A549 (cell line): ENCODE measurements at regions not wholly inside any gene's neighbourhood (a gene's known extent, or its start where the extent isn't known, plus 50 kb on each side); places are given as distances from the start of the nearest gene placed in this dataset.

ENCODE experiments used
- ATAC-seq, 2 experiments: fragments of 200-7000 bp in 1 of 2; fragments of >200 bp in 1 of 2; cut with Nextera tagmentation in 1 of 2; cut with Tn5 transposase in 1 of 2; 3 replicates each; pipeline versions ENCODE4 v1.8.0 to v1.9.1; 2018 to 2020; ENCODE audit warnings: mild to moderate bottlenecking in 1 of 2, moderate library complexity in 1 of 2
- CTCF ChIA-PET: fragments of 300-600 bp; sonication (Branson Sonifier 250); formaldehyde crosslinking; extraction: SDS; loops from one replicate; lab custom pipeline; 2021; ENCODE audit warnings: antibody characterized with exemption, inconsistent platforms; lab: Yijun Ruan, JAX
- POLR2A ChIA-PET: fragments of 350-600 bp; formaldehyde crosslinking; extraction: SDS; loops from one replicate; lab custom pipeline; 2021; ENCODE audit warnings: antibody characterized with exemption, inconsistent platforms; lab: Yijun Ruan, JAX
- DNase-seq, 2 experiments: peaks; one replicate each; pipeline versions ENCODE4 v3.0.0 to v3.0.0-alpha.2; 2011 to 2016; ENCODE audit warnings: low read depth in 1 of 2, low spot score in 1 of 2
- FAIRE-seq: peaks from 2 replicates; lab custom pipeline; 2011; peaks lifted over from hg19 to GRCh38; lab: Jason Lieb, UNC
- H3K27ac ChIP-seq, 2 experiments: fragments of >200 bp; sonication (Bioruptor Twin); formaldehyde crosslinking; 3 replicates each; pipeline ENCODE4 v1.5.1; 2016 to 2017
- H3K4me1 ChIP-seq: fragments of >200 bp; sonication (Bioruptor Twin); formaldehyde crosslinking; 3 replicates; pipeline ENCODE4 v1.6.1; 2016
- H3K4me2 ChIP-seq: fragments of >200 bp; sonication (Bioruptor Twin); formaldehyde crosslinking; 3 replicates; pipeline ENCODE4 v1.6.1; 2016
- H3K4me3 ChIP-seq: fragments of >200 bp; sonication (Bioruptor Twin); formaldehyde crosslinking; 3 replicates; pipeline ENCODE4 v1.5.1; 2016
- H3K9me3 ChIP-seq: fragments of >200 bp; sonication (Bioruptor Twin); formaldehyde crosslinking; 3 replicates; pipeline ENCODE4 v1.6.1; 2016
- BHLHE40 ChIP-seq: IDR thresholded peaks from 2 replicates; pipeline ENCODE4 v1.6.1; 2012; ENCODE audit warnings: low read depth, low read length, inconsistent platforms
- CBX2 ChIP-seq: fragments of 200-600 bp; sonication (generic); IDR thresholded peaks from 2 replicates; pipeline ENCODE4 v1.6.1; 2016; ENCODE audit warnings: low read depth, mild to moderate bottlenecking, borderline replicate concordance
- CBX8 ChIP-seq: fragments of 200-600 bp; sonication (generic); IDR thresholded peaks from 2 replicates; pipeline ENCODE4 v1.6.1; 2016
- CEBPB ChIP-seq, 2 experiments: fragments of >200 bp in 1 of 2; sonication (Bioruptor Twin) in 1 of 2; formaldehyde crosslinking in 1 of 2; IDR thresholded peaks; 2 replicates each; pipeline ENCODE4 v1.6.1; 2012 to 2016
- E2F6 ChIP-seq: IDR thresholded peaks from 2 replicates; pipeline ENCODE4 v1.6.1; 2012; ENCODE audit warnings: low read depth, borderline replicate concordance
- EHF ChIP-seq: fragments of 250-450 bp; sonication (Bioruptor Pico); IDR thresholded peaks from 2 replicates; pipeline ENCODE4 v1.5.0; 2020; ENCODE audit warnings: mild to moderate bottlenecking
- ELK1 ChIP-seq: fragments of 150-350 bp; IDR thresholded peaks from 2 replicates; pipeline ENCODE4 v1.6.1; 2014; ENCODE audit warnings: low read depth, mild to moderate bottlenecking, low read length
- ESRRA ChIP-seq: fragments of 150-350 bp; IDR thresholded peaks from 2 replicates; pipeline ENCODE4 v1.6.1; 2014; ENCODE audit warnings: mild to moderate bottlenecking, low read length, borderline replicate concordance
- FOSL2 ChIP-seq, 2 experiments: fragments of 450-650 bp in 1 of 2; fragments of >200 bp in 1 of 2; sonication (Bioruptor Twin) in 1 of 2; formaldehyde crosslinking; IDR thresholded peaks; 2 replicates each; pipeline versions ENCODE4 v1.5.0 to v1.6.1; 2016 to 2020; ENCODE audit warnings: mild to moderate bottlenecking in 1 of 2, moderate library complexity in 1 of 2
- HEYL ChIP-seq: fragments of 250-450 bp; sonication (Bioruptor Pico); IDR thresholded peaks from 2 replicates; pipeline ENCODE4 v1.8.0; 2021; ENCODE audit warnings: mild to moderate bottlenecking, moderate library complexity
- HOXA7 ChIP-seq: fragments of 250-450 bp; sonication (Bioruptor Pico); IDR thresholded peaks from 2 replicates; pipeline ENCODE4 v1.5.0; 2020; ENCODE audit warnings: mild to moderate bottlenecking, moderate library complexity
- JUNB ChIP-seq: fragments of >200 bp; sonication (Bioruptor Twin); formaldehyde crosslinking; IDR thresholded peaks from 2 replicates; pipeline ENCODE4 v1.6.1; 2016
- KDM1A ChIP-seq: fragments of 200-600 bp; sonication (generic); IDR thresholded peaks from 2 replicates; pipeline ENCODE4 v1.6.1; 2016; ENCODE audit warnings: low read depth, mild to moderate bottlenecking
- KDM5A ChIP-seq: fragments of 200-600 bp; sonication (generic); IDR thresholded peaks from 2 replicates; pipeline ENCODE4 v1.6.1; 2016; ENCODE audit warnings: antibody characterized with exemption, mild to moderate bottlenecking
- MAFK ChIP-seq: fragments of 450-650 bp; IDR thresholded peaks from 2 replicates; pipeline ENCODE4 v1.6.1; 2014; ENCODE audit not compliant: partially characterized antibody
- MYC ChIP-seq: IDR thresholded peaks from 2 replicates; pipeline ENCODE4 v1.6.1; 2012; ENCODE audit warnings: mild to moderate bottlenecking, inconsistent platforms, low read length, improper control_type of control experiment, borderline replicate concordance
- NFE2L2 ChIP-seq: fragments of 150-350 bp; conservative IDR thresholded peaks from 2 replicates; pipeline ENCODE4 v1.6.1; 2014; ENCODE audit warnings: low read length
- NR3C1 ChIP-seq: fragments of >200 bp; sonication (Bioruptor Twin); formaldehyde crosslinking; IDR thresholded peaks from 3 replicates; pipeline ENCODE4 v1.6.1; 2017
- POLR2A ChIP-seq: IDR thresholded peaks from 2 replicates; pipeline ENCODE4 v1.6.1; 2012; ENCODE audit warnings: mild to moderate bottlenecking, low read length
- SMC3 ChIP-seq: fragments of >200 bp; sonication (Bioruptor Twin); formaldehyde crosslinking; IDR thresholded peaks from 3 replicates; pipeline ENCODE4 v1.6.1; 2018; ENCODE audit warnings: inconsistent platforms
- TP53 ChIP-seq: fragments of 250-450 bp; sonication (Bioruptor Pico); IDR thresholded peaks from 2 replicates; pipeline ENCODE4 v1.5.0; 2021; ENCODE audit warnings: mild to moderate bottlenecking, moderate library complexity
- WGBS: methylation state at CpG from one replicate; pipeline ENCODE4 v1.1.6; 2017; ENCODE audit errors: missing lambda C conversion rate; 5-methylcytosine and 5-hydroxymethylcytosine counted together
- TF ChIP-seq, protein P1 (sequence below): IDR thresholded peaks from 2 replicates; pipeline ENCODE4 v1.6.1; 2012
- TF ChIP-seq, protein P2 (sequence below): IDR thresholded peaks from 2 replicates; pipeline ENCODE4 v1.6.1; 2012
- TF ChIP-seq, protein P3 (sequence below): fragments of >200 bp; sonication (Bioruptor Twin); formaldehyde crosslinking; IDR thresholded peaks from 3 replicates; pipeline ENCODE4 v1.6.1; 2016
- TF ChIP-seq, protein P4 (sequence below): fragments of >200 bp; sonication (Bioruptor Twin); formaldehyde crosslinking; IDR thresholded peaks from 3 replicates; pipeline ENCODE4 v1.5.1; 2016

DNA sequence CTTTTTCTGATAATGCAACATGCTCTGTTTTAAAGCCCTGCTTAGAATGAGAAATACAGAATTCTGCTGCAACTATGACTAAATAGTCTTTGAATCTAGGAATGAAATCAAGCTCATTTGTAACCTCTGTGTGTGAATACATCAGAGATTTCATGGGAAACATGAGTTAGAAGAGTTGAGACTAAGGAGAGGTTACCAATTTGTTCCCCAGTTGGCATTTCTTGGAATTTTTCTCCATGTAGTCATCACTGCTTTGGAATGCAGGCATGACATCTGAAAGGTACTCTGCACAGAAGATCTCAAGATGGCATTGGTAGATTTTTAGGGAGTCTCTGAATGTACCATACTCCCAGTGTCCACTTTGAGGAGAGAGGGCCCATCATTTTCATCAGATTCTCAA lies 237.2 kb downstream of the TFAP2A start:
- Histone ChIP-seq H3K4me3 (no peak overlapping the region), H3K4me2 (peak overlapping the region; percentile 33; the same call in 2 of the 3 replicates), H3K27ac (peak overlapping the region; percentile 27 to 48; a peak in 2 of 6 replicates), H3K9me3 (no peaks in the 10 kb centered on the region), H3K4me1 (peaks cover 44% of the 10 kb centered on the region)
- DNase-seq (peak; percentile 6 to 18), FAIRE-seq (no peak), ATAC-seq (peak in 1 of 2 experiments; percentile 49; a peak in 2 of 6 replicates)
- ChIA-PET CTCF (no interaction called here), POLR2A (no interaction called here)
- no peak for TF ChIP-seq CBX8
- no peak; a peak in 1 of 4 replicates for TF ChIP-seq CEBPB (IDR thresholded peaks at IDR 0.05)
- TF ChIP-seq CBX2, result no peak
- TF ChIP-seq, protein P1, sequence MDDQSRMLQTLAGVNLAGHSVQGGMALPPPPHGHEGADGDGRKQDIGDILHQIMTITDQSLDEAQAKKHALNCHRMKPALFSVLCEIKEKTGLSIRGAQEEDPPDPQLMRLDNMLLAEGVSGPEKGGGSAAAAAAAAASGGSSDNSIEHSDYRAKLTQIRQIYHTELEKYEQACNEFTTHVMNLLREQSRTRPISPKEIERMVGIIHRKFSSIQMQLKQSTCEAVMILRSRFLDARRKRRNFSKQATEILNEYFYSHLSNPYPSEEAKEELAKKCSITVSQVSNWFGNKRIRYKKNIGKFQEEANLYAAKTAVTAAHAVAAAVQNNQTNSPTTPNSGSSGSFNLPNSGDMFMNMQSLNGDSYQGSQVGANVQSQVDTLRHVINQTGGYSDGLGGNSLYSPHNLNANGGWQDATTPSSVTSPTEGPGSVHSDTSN, result no peak
- TF ChIP-seq MYC, result no peak
- no peak for TF ChIP-seq HOXA7 (CRISPR knock-in tag)
- no peak for TF ChIP-seq EHF
- no peak for TF ChIP-seq BHLHE40
- TF ChIP-seq NFE2L2, result no peak
- TF ChIP-seq KDM5A, result no peak
- TF ChIP-seq, all 56 proteins: peak for 0

- Histone ChIP-seq H3K4me1 (peaks cover 41% of the 10 kb centered on the region), H3K4me3 (no peak overlapping the region), H3K27ac (peak overlapping the region; percentile 68 to 74; a peak in 5 of 6 replicates), H3K9me3 (no peaks in the 10 kb centered on the region), H3K4me2 (peak overlapping the region; percentile 64)
- POLR2A ChIA-PET, result no interaction called here
- no peak for FAIRE-seq
- 0 out of 6 replicates have a peak, but pooled peaks of 1 of the 2 experiments have one; percentile 24 for ATAC-seq
- TF ChIP-seq CEBPB (IDR thresholded peaks at IDR 0.05), result peak; percentile 66 to 82
- no peak for TF ChIP-seq MAFK
- TF ChIP-seq JUNB, result peak; percentile 17; the same call in 1 of the 2 replicates
- TF ChIP-seq NR3C1, result no peak
- no peak for TF ChIP-seq FOSL2 (IDR thresholded peaks at IDR 0.05)
- peak; percentile 48 for TF ChIP-seq FOSL2 (CRISPR knock-in tag; IDR thresholded peaks at IDR 0.05)
- CTCF ChIA-PET, result no interaction called here
- no peak for DNase-seq
Observed at GRCh38 chr6:10175362-10175761, 239.5 kb downstream of the TFAP2A start.

DNA sequence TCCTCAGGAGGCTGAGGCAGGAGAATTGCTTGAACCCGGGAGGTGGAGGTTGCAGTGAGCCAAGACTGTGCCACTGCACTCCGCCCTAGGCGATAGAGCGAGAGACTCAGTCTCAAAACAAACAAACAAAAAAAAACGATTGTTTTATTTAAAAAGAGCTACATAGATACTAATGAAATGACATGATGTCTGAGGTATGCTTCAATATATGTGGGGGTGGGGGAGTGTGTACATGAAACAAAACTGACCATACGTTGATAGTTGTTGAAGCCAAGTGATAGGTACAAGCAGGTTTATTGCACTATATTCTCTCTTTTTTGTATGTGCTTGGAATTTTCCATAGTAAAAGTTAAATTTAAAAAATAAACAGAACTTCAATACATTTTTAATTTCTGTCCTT lies 240.1 kb downstream of the TFAP2A start:
- H3K4me1 ChIP-seq, result peaks cover 35% of the 10 kb centered on the region
- WGBS, result 49% methylated on average over 6 of the region's 6 CpGs
- ATAC-seq (no peak), FAIRE-seq (no peak)
- peak overlapping the region; percentile 64 for H3K4me2 ChIP-seq
- POLR2A ChIA-PET, result no interaction called here
- peak overlapping the region; percentile 48 to 54; a peak in 3 of 6 replicates for H3K27ac ChIP-seq
- no peaks in the 10 kb centered on the region for H3K9me3 ChIP-seq
- H3K4me3 ChIP-seq, result no peak overlapping the region
- TF ChIP-seq ESRRA, result no peak
- TF ChIP-seq, protein P2, sequence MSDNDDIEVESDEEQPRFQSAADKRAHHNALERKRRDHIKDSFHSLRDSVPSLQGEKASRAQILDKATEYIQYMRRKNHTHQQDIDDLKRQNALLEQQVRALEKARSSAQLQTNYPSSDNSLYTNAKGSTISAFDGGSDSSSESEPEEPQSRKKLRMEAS, result no peak
- TF ChIP-seq KDM1A, result no peak
- no peak for TF ChIP-seq E2F6
- TF ChIP-seq, protein P3, sequence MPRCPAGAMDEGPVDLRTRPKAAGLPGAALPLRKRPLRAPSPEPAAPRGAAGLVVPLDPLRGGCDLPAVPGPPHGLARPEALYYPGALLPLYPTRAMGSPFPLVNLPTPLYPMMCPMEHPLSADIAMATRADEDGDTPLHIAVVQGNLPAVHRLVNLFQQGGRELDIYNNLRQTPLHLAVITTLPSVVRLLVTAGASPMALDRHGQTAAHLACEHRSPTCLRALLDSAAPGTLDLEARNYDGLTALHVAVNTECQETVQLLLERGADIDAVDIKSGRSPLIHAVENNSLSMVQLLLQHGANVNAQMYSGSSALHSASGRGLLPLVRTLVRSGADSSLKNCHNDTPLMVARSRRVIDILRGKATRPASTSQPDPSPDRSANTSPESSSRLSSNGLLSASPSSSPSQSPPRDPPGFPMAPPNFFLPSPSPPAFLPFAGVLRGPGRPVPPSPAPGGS, result no peak
- no peak for TF ChIP-seq HEYL (CRISPR knock-in tag)
- TF ChIP-seq MAFK, result no peak
- no peak for TF ChIP-seq SMC3
- no peak for TF ChIP-seq ELK1
- TF ChIP-seq, protein P4, sequence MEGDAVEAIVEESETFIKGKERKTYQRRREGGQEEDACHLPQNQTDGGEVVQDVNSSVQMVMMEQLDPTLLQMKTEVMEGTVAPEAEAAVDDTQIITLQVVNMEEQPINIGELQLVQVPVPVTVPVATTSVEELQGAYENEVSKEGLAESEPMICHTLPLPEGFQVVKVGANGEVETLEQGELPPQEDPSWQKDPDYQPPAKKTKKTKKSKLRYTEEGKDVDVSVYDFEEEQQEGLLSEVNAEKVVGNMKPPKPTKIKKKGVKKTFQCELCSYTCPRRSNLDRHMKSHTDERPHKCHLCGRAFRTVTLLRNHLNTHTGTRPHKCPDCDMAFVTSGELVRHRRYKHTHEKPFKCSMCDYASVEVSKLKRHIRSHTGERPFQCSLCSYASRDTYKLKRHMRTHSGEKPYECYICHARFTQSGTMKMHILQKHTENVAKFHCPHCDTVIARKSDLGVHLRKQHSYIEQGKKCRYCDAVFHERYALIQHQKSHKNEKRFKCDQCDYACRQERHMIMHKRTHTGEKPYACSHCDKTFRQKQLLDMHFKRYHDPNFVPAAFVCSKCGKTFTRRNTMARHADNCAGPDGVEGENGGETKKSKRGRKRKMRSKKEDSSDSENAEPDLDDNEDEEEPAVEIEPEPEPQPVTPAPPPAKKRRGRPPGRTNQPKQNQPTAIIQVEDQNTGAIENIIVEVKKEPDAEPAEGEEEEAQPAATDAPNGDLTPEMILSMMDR, result no peak
- no peak for TF ChIP-seq POLR2A
- no peak for TF ChIP-seq TP53
- TF ChIP-seq, all 56 proteins: peak for 0
- CTCF ChIA-PET, result no interaction called here
- no peak for DNase-seq
